ENCODE measurements at regions not wholly inside any gene's neighbourhood (a gene's known extent, or its start where the extent isn't known, plus 50 kb on each side); places are given as distances from the start of the nearest gene placed in this dataset.
"Not testable (repeated sequence)": the region's sequence is repeated elsewhere in the genome, so short reads cannot be mapped to it uniquely, and the experiment has no call there.

- H3K27ac ChIP-seq (ENCODE audit: low read length); H3K36me3 Mint-ChIP-seq; intact Hi-C loops (cut with micrococcal nuclease); H3K4me1 ChIP-seq (ENCODE audit: control insufficient read depth, insufficient read depth, low read length); DNase-seq; H3K36me3 ChIP-seq (ENCODE audit: control insufficient read depth, insufficient read depth, low read length); H3K27me3 ChIP-seq (ENCODE audit: control insufficient read depth, insufficient read depth, low read length); H3K4me3 ChIP-seq (ENCODE audit: low read length); H3K27ac Mint-ChIP-seq; H3K4me1 Mint-ChIP-seq; H3K9me3 Mint-ChIP-seq; H3K4me3 Mint-ChIP-seq; H3K9me3 ChIP-seq (ENCODE audit: control insufficient read depth, insufficient read depth, low read length): not testable (repeated sequence)
- WGBS (ENCODE audit: insufficient coverage), result 56% methylated on average over 2 of the region's 4 CpGs
- peaks cover 11 to 26% of the 10 kb centered on the region in 2 donors for H3K27me3 Mint-ChIP-seq (ENCODE audit: low read depth in 2 of 2)
- ATAC-seq, result peak; percentile 29 to 44 (median 42)
Observed at GRCh38 chr14:106365371-106365770, 839.0 kb downstream of the TMEM121 start.

- H3K4me1 ChIP-seq (ENCODE audit: control insufficient read depth, insufficient read depth, low read length); DNase-seq; H3K27ac ChIP-seq (ENCODE audit: low read length); H3K4me3 Mint-ChIP-seq; H3K4me3 ChIP-seq (ENCODE audit: low read length); H3K4me1 Mint-ChIP-seq; H3K36me3 Mint-ChIP-seq; H3K36me3 ChIP-seq (ENCODE audit: control insufficient read depth, insufficient read depth, low read length); H3K27me3 ChIP-seq (ENCODE audit: control insufficient read depth, insufficient read depth, low read length); H3K27ac Mint-ChIP-seq; intact Hi-C loops (cut with micrococcal nuclease); H3K9me3 ChIP-seq (ENCODE audit: control insufficient read depth, insufficient read depth, low read length); H3K9me3 Mint-ChIP-seq: not testable (repeated sequence)
- peaks cover 15 to 28% of the 10 kb centered on the region in 2 donors for H3K27me3 Mint-ChIP-seq (ENCODE audit: low read depth in 2 of 2)
- ATAC-seq, result peak; percentile 18 to 68 (median 63)
- 62% methylated on average over 3 of the region's 5 CpGs for WGBS (ENCODE audit: insufficient coverage)
Observed at GRCh38 chr14:106365894-106366293, 839.5 kb downstream of the TMEM121 start.

GRCh38 chr14:106366971-106367370 is 840.6 kb downstream of the TMEM121 start:
- H3K27ac Mint-ChIP-seq; H3K4me3 Mint-ChIP-seq; H3K4me3 ChIP-seq (ENCODE audit: low read length); H3K4me1 ChIP-seq (ENCODE audit: control insufficient read depth, insufficient read depth, low read length); DNase-seq; H3K9me3 Mint-ChIP-seq; ATAC-seq; H3K27ac ChIP-seq (ENCODE audit: low read length); intact Hi-C loops (cut with micrococcal nuclease); H3K36me3 Mint-ChIP-seq; H3K9me3 ChIP-seq (ENCODE audit: control insufficient read depth, insufficient read depth, low read length); H3K27me3 ChIP-seq (ENCODE audit: control insufficient read depth, insufficient read depth, low read length); H3K36me3 ChIP-seq (ENCODE audit: control insufficient read depth, insufficient read depth, low read length); H3K4me1 Mint-ChIP-seq: not testable (repeated sequence)
- peaks cover 24 to 34% of the 10 kb centered on the region in 2 donors for H3K27me3 Mint-ChIP-seq (ENCODE audit: low read depth in 2 of 2)
- 38% methylated on average over 1 of the region's 1 CpG for WGBS (ENCODE audit: insufficient coverage)

- H3K4me3 Mint-ChIP-seq; H3K27ac ChIP-seq (ENCODE audit: low read length); H3K9me3 Mint-ChIP-seq; H3K4me3 ChIP-seq (ENCODE audit: low read length); H3K27me3 ChIP-seq (ENCODE audit: control insufficient read depth, insufficient read depth, low read length); ATAC-seq; intact Hi-C loops (cut with micrococcal nuclease); H3K36me3 ChIP-seq (ENCODE audit: control insufficient read depth, insufficient read depth, low read length); DNase-seq; H3K36me3 Mint-ChIP-seq; H3K27ac Mint-ChIP-seq; H3K9me3 ChIP-seq (ENCODE audit: control insufficient read depth, insufficient read depth, low read length): not testable (repeated sequence)
- Mint-ChIP-seq H3K27me3 (ENCODE audit: low read depth in 2 of 2) (peaks cover 37 to 50% of the 10 kb centered on the region in 2 donors), H3K4me1 (peaks cover 13% of the 10 kb centered on the region in 2 donors)
- 100% methylated on average over 1 of the region's 4 CpGs for WGBS (ENCODE audit: insufficient coverage)
- H3K4me1 ChIP-seq (ENCODE audit: control insufficient read depth, insufficient read depth, low read length), result peaks cover 10% of the 10 kb centered on the region
Observed at GRCh38 chr14:106369456-106369855, 843.1 kb downstream of the TMEM121 start.

GRCh38 chr14:106372870-106373652 is 846.7 kb downstream of the TMEM121 start:
- H3K27me3 Mint-ChIP-seq (ENCODE audit: low read depth in 2 of 2), result peaks cover 36 to 68% of the 10 kb centered on the region in 2 donors
- no peaks in the 10 kb centered on the region for H3K36me3 Mint-ChIP-seq
- H3K4me3 Mint-ChIP-seq, result peak overlapping the region; percentile 57
- H3K9me3 Mint-ChIP-seq, result no peaks in the 10 kb centered on the region
- 15% methylated on average over 16 of the region's 17 CpGs for WGBS (ENCODE audit: insufficient coverage)
- peak overlapping the region in 1 of 2 donors; percentile 56 for H3K27ac Mint-ChIP-seq
- peak; percentile 88 to 97 (median 95) for ATAC-seq
- Histone ChIP-seq H3K27me3 (ENCODE audit: control insufficient read depth, insufficient read depth, low read length) (no peaks in the 10 kb centered on the region), H3K27ac (ENCODE audit: low read length) (no peak overlapping the region), H3K4me1 (ENCODE audit: control insufficient read depth, insufficient read depth, low read length) (peaks cover 10% of the 10 kb centered on the region), H3K9me3 (ENCODE audit: control insufficient read depth, insufficient read depth, low read length) (no peaks in the 10 kb centered on the region), H3K4me3 (ENCODE audit: low read length) (no peak overlapping the region), H3K36me3 (ENCODE audit: control insufficient read depth, insufficient read depth, low read length) (no peaks in the 10 kb centered on the region)
- H3K4me1 Mint-ChIP-seq, result peaks cover 13% of the 10 kb centered on the region in 2 donors
- intact Hi-C loops (cut with micrococcal nuclease), result no loop called here
- TF ChIP-seq CTCF (IDR thresholded peaks at IDR 0.05), result peak; percentile 89
- peak; percentile 68 to 87 for DNase-seq

- not testable (repeated sequence) for H3K27ac ChIP-seq (ENCODE audit: low read length)
Observed at GRCh38 chr14:106373653-106374110, 847.3 kb downstream of the TMEM121 start.

More at GRCh38 chr14:106373653-106374110, 847.3 kb downstream of the TMEM121 start:
- WGBS (ENCODE audit: insufficient coverage), result 32% methylated on average over 7 of the region's 13 CpGs
- H3K27me3 ChIP-seq (ENCODE audit: control insufficient read depth, insufficient read depth, low read length); ATAC-seq; intact Hi-C loops (cut with micrococcal nuclease); DNase-seq; H3K36me3 Mint-ChIP-seq; H3K36me3 ChIP-seq (ENCODE audit: control insufficient read depth, insufficient read depth, low read length); H3K9me3 ChIP-seq (ENCODE audit: control insufficient read depth, insufficient read depth, low read length); H3K9me3 Mint-ChIP-seq; H3K4me3 ChIP-seq (ENCODE audit: low read length): not testable (repeated sequence)
- Mint-ChIP-seq H3K27me3 (ENCODE audit: low read depth in 2 of 2) (peaks cover 38 to 69% of the 10 kb centered on the region in 2 donors), H3K4me1 (peaks cover 13% of the 10 kb centered on the region in 2 donors), H3K4me3 (peak overlapping the region; percentile 57), H3K27ac (peak overlapping the region in 1 of 2 donors; percentile 56)
- peaks cover 10% of the 10 kb centered on the region for H3K4me1 ChIP-seq (ENCODE audit: control insufficient read depth, insufficient read depth, low read length)

Data from natural killer cell (primary cell).